ENCODE measurements at regions not wholly inside any gene's neighbourhood (a gene's known extent, or its start where the extent isn't known, plus 50 kb on each side); places are given as distances from the start of the nearest gene placed in this dataset.
A peak's percentile ranks its signal among the peaks of the same experiment; 100 is the strongest.
"Not testable (repeated sequence)": the region's sequence is repeated elsewhere in the genome, so short reads cannot be mapped to it uniquely, and the experiment has no call there.

- no peaks in the 10 kb centered on the region for H3K36me3 ChIP-seq (replicated peaks; ENCODE audit: control insufficient read depth, insufficient read depth, low read length)
- H3K4me3 ChIP-seq (ENCODE audit: insufficient read depth, low read depth, low read length): no peak overlapping the region
- peak; percentile 46 for DNase-seq
- H3K27me3 ChIP-seq (ENCODE audit: control insufficient read depth, insufficient read depth, low read length): no peaks in the 10 kb centered on the region
Measured at GRCh38 chr15:67945951-67946700, 106.3 kb upstream of the RNU6-1 start.

DNA sequence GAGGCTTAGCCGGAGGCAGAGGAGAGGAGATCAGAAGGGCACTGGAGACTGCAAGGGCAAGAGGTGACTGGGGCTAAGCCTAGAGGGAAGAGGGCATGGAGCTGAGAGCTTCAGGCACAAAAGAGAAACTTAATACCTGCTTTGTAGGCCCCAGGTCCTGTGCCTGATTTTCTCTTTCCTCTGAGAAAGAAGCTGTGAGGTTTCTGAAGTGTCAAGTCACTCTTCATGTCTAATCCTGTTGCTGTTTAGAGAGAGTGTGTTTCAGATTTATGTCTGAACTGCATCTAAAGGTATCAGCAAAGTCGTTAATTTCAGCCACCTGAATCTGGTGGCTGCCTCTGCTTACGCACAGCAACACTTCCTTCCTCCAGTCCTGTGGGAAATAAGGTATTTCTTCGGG is 106.9 kb upstream of the RNU6-1 start:
- DNase-seq: no peak
- Histone ChIP-seq H3K36me3 (replicated peaks; ENCODE audit: control insufficient read depth, insufficient read depth, low read length) (no peaks in the 10 kb centered on the region), H3K27me3 (ENCODE audit: control insufficient read depth, insufficient read depth, low read length) (no peaks in the 10 kb centered on the region), H3K4me3 (ENCODE audit: insufficient read depth, low read depth, low read length) (no peak overlapping the region)

GRCh38 chr15:67947254-67948039 is 106.7 kb upstream of the PIAS1 start:
- Histone ChIP-seq H3K4me3 (ENCODE audit: insufficient read depth, low read depth, low read length) (no peak overlapping the region), H3K36me3 (replicated peaks; ENCODE audit: control insufficient read depth, insufficient read depth, low read length) (no peaks in the 10 kb centered on the region), H3K27me3 (ENCODE audit: control insufficient read depth, insufficient read depth, low read length) (no peaks in the 10 kb centered on the region)
- no peak for DNase-seq

DNA sequence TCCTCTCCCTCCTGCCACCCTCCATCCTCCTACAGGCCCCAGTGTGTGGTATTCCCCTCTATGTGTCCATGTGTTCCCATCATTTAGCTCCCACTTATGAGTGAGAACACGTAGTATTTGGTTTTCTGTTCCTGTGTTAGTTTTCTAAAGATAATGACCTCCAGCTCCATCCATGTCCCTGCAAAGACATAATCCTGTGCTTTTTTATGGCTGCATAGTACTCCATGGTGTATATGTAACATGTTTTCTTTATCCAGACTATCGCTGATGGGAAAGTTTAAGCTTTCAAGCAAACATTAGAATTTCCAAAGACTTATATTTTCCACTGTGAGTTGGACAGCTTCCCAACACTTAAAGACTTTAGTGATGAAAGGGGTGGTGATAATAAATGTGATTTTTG is 105.9 kb upstream of the PIAS1 start:
- DNase-seq: no peak
- Histone ChIP-seq H3K36me3 (replicated peaks; ENCODE audit: control insufficient read depth, insufficient read depth, low read length) (no peaks in the 10 kb centered on the region), H3K27me3 (ENCODE audit: control insufficient read depth, insufficient read depth, low read length) (no peaks in the 10 kb centered on the region), H3K4me3 (ENCODE audit: insufficient read depth, low read depth, low read length) (no peak overlapping the region)

GRCh38 chr15:67951187-67951586 is 102.9 kb upstream of the PIAS1 start:
- not testable (repeated sequence) for DNase-seq; H3K27me3 ChIP-seq (ENCODE audit: control insufficient read depth, insufficient read depth, low read length)

DNA sequence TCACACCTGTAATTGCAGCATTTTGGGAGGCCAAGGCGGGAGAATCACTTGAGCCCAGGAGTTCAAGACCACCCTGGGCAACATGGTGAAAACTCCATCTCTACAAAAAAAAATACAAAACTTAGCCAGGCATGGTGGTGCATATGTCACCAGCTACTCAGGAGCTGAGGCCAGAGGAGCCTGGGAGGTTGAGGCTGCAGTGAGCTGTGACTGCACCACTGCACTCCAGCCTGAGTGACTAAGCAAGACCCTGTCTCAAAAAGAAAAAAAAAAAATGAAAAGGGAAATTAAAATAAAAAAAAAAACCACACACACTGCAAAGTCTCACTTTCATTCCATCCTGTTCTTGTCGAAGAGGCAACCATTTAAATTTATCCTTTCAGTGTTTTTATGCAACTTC is 100.8 kb upstream of the PIAS1 start:
- Histone ChIP-seq H3K36me3 (replicated peaks; ENCODE audit: control insufficient read depth, insufficient read depth, low read length) (no peaks in the 10 kb centered on the region), H3K27me3 (ENCODE audit: control insufficient read depth, insufficient read depth, low read length) (no peaks in the 10 kb centered on the region), H3K4me3 (ENCODE audit: insufficient read depth, low read depth, low read length) (no peak overlapping the region)
- no peak for DNase-seq

More at GRCh38 chr15:67951187-67951586, 102.9 kb upstream of the PIAS1 start:
- H3K36me3 ChIP-seq (replicated peaks; ENCODE audit: control insufficient read depth, insufficient read depth, low read length); H3K4me3 ChIP-seq (ENCODE audit: insufficient read depth, low read depth, low read length): not testable (repeated sequence)

GRCh38 chr15:67955252-67955651 is 98.9 kb upstream of the PIAS1 start:
- H3K4me3 ChIP-seq (ENCODE audit: insufficient read depth, low read depth, low read length): no peak overlapping the region

DNA sequence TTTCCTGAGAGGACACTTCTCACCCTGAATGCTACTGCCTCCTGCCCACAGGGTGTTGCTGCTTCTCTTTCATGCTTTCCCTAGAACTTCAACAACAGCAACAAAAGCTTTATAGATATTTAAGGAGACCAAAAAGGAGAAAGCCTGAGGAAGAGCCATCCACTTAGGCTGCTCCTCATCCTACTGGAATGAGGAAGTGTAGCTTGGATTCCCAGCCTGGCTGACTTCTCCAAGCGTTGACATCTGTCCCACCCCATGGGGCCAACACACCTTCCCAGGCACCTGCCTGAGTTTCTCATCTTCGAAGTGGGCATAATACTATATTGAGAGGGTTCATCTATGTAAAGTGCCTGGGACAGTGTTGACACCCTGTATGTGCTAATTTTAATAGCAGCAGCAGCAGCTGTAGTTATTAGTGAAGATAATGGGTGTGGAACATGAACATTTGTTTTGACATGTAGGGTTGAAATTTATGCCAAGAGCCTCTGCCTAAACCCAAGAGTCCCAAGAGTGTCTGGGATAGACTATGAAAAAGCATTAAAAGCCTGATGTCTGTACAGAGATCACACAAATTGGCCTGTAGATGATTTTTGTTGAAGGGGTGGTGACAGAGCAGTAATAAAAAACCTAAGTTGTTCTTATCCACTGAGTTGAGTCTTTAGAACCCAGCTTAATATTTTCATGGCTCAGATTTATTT is 96.5 kb upstream of the PIAS1 start:
- DNase-seq: no peak
- H3K36me3 ChIP-seq (replicated peaks; ENCODE audit: control insufficient read depth, insufficient read depth, low read length): no peaks in the 10 kb centered on the region
- no peaks in the 10 kb centered on the region for H3K27me3 ChIP-seq (ENCODE audit: control insufficient read depth, insufficient read depth, low read length)
- H3K4me3 ChIP-seq (ENCODE audit: insufficient read depth, low read depth, low read length): no peak overlapping the region

More at GRCh38 chr15:67955252-67955651, 98.9 kb upstream of the PIAS1 start:
- Histone ChIP-seq H3K36me3 (replicated peaks; ENCODE audit: control insufficient read depth, insufficient read depth, low read length) (no peaks in the 10 kb centered on the region), H3K27me3 (ENCODE audit: control insufficient read depth, insufficient read depth, low read length) (no peaks in the 10 kb centered on the region)
- no peak for DNase-seq

GRCh38 chr15:67967871-67968431 is 86.2 kb upstream of the PIAS1 start:
- Histone ChIP-seq H3K27me3 (ENCODE audit: control insufficient read depth, insufficient read depth, low read length) (peaks cover 2% of the 10 kb centered on the region; the same call in 1 of the 2 replicates), H3K4me3 (ENCODE audit: insufficient read depth, low read depth, low read length) (peak overlapping the region; percentile 47), H3K36me3 (replicated peaks; ENCODE audit: control insufficient read depth, insufficient read depth, low read length) (no peaks in the 10 kb centered on the region)
- peak; percentile 86 for DNase-seq

- Histone ChIP-seq H3K27me3 (ENCODE audit: control insufficient read depth, insufficient read depth, low read length) (peaks cover 2% of the 10 kb centered on the region; the same call in 1 of the 2 replicates), H3K4me3 (ENCODE audit: insufficient read depth, low read depth, low read length) (peak overlapping the region; percentile 47; the same call in 1 of the 2 replicates), H3K36me3 (replicated peaks; ENCODE audit: control insufficient read depth, insufficient read depth, low read length) (no peaks in the 10 kb centered on the region)
- peak; percentile 33 for DNase-seq
Measured at GRCh38 chr15:67968564-67968963, 85.6 kb upstream of the PIAS1 start.

GRCh38 chr15:67968966-67969365 is 85.1 kb upstream of the PIAS1 start:
- no peaks in the 10 kb centered on the region for H3K36me3 ChIP-seq (replicated peaks; ENCODE audit: control insufficient read depth, insufficient read depth, low read length)
- peaks cover 2% of the 10 kb centered on the region; the same call in 1 of the 2 replicates for H3K27me3 ChIP-seq (ENCODE audit: control insufficient read depth, insufficient read depth, low read length)

GRCh38 chr15:67969892-67970291 is 84.2 kb upstream of the PIAS1 start:
- H3K27me3 ChIP-seq (ENCODE audit: control insufficient read depth, insufficient read depth, low read length): peaks cover 2% of the 10 kb centered on the region; the same call in 1 of the 2 replicates
- no peaks in the 10 kb centered on the region for H3K36me3 ChIP-seq (replicated peaks; ENCODE audit: control insufficient read depth, insufficient read depth, low read length)
- no peak overlapping the region for H3K4me3 ChIP-seq (ENCODE audit: insufficient read depth, low read depth, low read length)
- no peak for DNase-seq

More at GRCh38 chr15:67968966-67969365, 85.1 kb upstream of the PIAS1 start:
- no peak for DNase-seq
- no peak overlapping the region for H3K4me3 ChIP-seq (ENCODE audit: insufficient read depth, low read depth, low read length)

DNA sequence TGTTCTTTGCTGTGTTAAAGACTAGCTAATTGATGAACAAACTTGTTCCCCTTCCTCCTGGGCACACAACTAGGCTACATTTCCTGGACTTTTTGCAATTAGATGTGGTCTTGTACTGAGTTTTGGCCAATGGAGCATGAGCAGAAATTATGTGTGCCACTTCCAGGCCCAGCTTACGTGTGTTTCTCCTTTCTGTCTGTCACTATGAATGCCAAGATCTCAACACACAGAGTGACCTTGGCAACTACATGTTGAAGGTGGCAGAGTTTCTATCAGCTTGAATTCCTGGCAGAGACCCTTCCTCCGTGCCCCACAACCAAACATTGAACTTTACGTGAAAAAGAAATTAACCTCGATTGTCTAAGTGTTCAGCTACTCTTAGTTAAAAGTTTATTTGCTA is 81.7 kb upstream of the PIAS1 start:
- DNase-seq: no peak
- H3K27me3 ChIP-seq (ENCODE audit: control insufficient read depth, insufficient read depth, low read length): peaks cover 2% of the 10 kb centered on the region; the same call in 1 of the 2 replicates
- no peak overlapping the region for H3K4me3 ChIP-seq (ENCODE audit: insufficient read depth, low read depth, low read length)
- H3K36me3 ChIP-seq (replicated peaks; ENCODE audit: control insufficient read depth, insufficient read depth, low read length): no peaks in the 10 kb centered on the region

- Histone ChIP-seq H3K36me3 (replicated peaks; ENCODE audit: control insufficient read depth, insufficient read depth, low read length) (no peaks in the 10 kb centered on the region), H3K4me3 (ENCODE audit: insufficient read depth, low read depth, low read length) (no peak overlapping the region), H3K27me3 (ENCODE audit: control insufficient read depth, insufficient read depth, low read length) (no peaks in the 10 kb centered on the region)
- DNase-seq: no peak
Measured at GRCh38 chr15:67973846-67974245, 80.3 kb upstream of the PIAS1 start.

All from H7 (cell line).